GM18499 (cell line): ENCODE measurements at regions not wholly inside any gene's neighbourhood (a gene's known extent, or its start where the extent isn't known, plus 50 kb on each side); places are given as distances from the start of the nearest gene placed in this dataset.
"Not testable (repeated sequence)": the region's sequence is repeated elsewhere in the genome, so short reads cannot be mapped to it uniquely, and the experiment has no call there.

Experiments
- ATAC-seq: cut with Tn5 transposase; IDR thresholded peaks from one replicate; pipeline ENCODE4 v1.9.1; 2021; ENCODE audit warnings: moderate number of reproducible peaks; ENCODE audit not compliant: insufficient read depth, unreplicated experiment

GRCh38 chr6:74892091-74892490 is 313.8 kb downstream of the COL12A1 start:
- ATAC-seq, result no peak

GRCh38 chr6:74891349-74891831 is 314.5 kb downstream of the COL12A1 start:
- no peak for ATAC-seq

GRCh38 chr6:74889635-74890034 is 316.2 kb downstream of the COL12A1 start:
- no peak for ATAC-seq

- ATAC-seq, result not testable (repeated sequence)
Measured at GRCh38 chr6:74888741-74889140, 317.1 kb downstream of the COL12A1 start.

- no peak for ATAC-seq
Measured at GRCh38 chr6:74879976-74880375, 325.9 kb downstream of the COL12A1 start.

GRCh38 chr6:74879234-74879633 is 326.6 kb downstream of the COL12A1 start:
- no peak for ATAC-seq

- no peak for ATAC-seq
Measured at GRCh38 chr6:74875193-74875592, 330.7 kb downstream of the COL12A1 start.

- ATAC-seq, result no peak
Measured at GRCh38 chr6:74872754-74873476, 332.9 kb downstream of the COL12A1 start.

- no peak for ATAC-seq
Measured at GRCh38 chr6:74871757-74872156, 334.1 kb downstream of the COL12A1 start.

GRCh38 chr6:74870403-74870802 is 335.4 kb downstream of the COL12A1 start:
- no peak for ATAC-seq

GRCh38 chr6:74867291-74867690 is 338.6 kb downstream of the COL12A1 start:
- no peak for ATAC-seq

GRCh38 chr6:74863968-74864367 is 341.9 kb downstream of the COL12A1 start:
- ATAC-seq, result no peak

- no peak for ATAC-seq
Measured at GRCh38 chr6:74860456-74860855, 345.4 kb downstream of the COL12A1 start.

- ATAC-seq, result no peak
Measured at GRCh38 chr6:74857157-74857556, 348.7 kb downstream of the COL12A1 start.

GRCh38 chr6:74853991-74854390 is 351.9 kb downstream of the COL12A1 start:
- no peak for ATAC-seq

- ATAC-seq, result no peak
Measured at GRCh38 chr6:74851596-74851995, 354.3 kb downstream of the COL12A1 start.

GRCh38 chr6:74840953-74841352 is 364.9 kb downstream of the COL12A1 start:
- no peak for ATAC-seq

GRCh38 chr6:74834967-74835366 is 370.9 kb downstream of the COL12A1 start:
- no peak for ATAC-seq

GRCh38 chr6:74826263-74826662 is 379.6 kb downstream of the COL12A1 start:
- ATAC-seq, result no peak

GRCh38 chr6:74814440-74814839 is 391.4 kb downstream of the COL12A1 start:
- no peak for ATAC-seq

GRCh38 chr6:74807674-74808073 is 398.2 kb downstream of the COL12A1 start:
- no peak for ATAC-seq
